GM18511 (cell line): ENCODE measurements at regions not wholly inside any gene's neighbourhood (a gene's known extent, or its start where the extent isn't known, plus 50 kb on each side); places are given as distances from the start of the nearest gene placed in this dataset.

Experiments
- ATAC-seq: cut with Tn5 transposase; IDR thresholded peaks from one replicate; pipeline ENCODE4 v1.9.1; 2021; ENCODE audit warnings: mild to moderate bottlenecking, moderate library complexity; ENCODE audit not compliant: unreplicated experiment

- ATAC-seq = no peak
Measured at GRCh38 chr4:58561170-58561569, 1451.0 kb upstream of the IGFBP7 start.

- no peak for ATAC-seq
Measured at GRCh38 chr4:58560736-58561135, 1450.6 kb upstream of the IGFBP7 start.

- ATAC-seq = no peak
Measured at GRCh38 chr4:58553679-58554078, 1443.5 kb upstream of the IGFBP7 start.

- no peak for ATAC-seq
Measured at GRCh38 chr4:58553031-58553430, 1442.8 kb upstream of the IGFBP7 start.

GRCh38 chr4:58551676-58552075, 1441.5 kb upstream of the IGFBP7 start:
- no peak for ATAC-seq

- ATAC-seq = no peak
Measured at GRCh38 chr4:58543465-58543864, 1433.3 kb upstream of the IGFBP7 start.

GRCh38 chr4:58541926-58542325, 1431.7 kb upstream of the IGFBP7 start:
- no peak for ATAC-seq

GRCh38 chr4:58522765-58523382, 1412.7 kb upstream of the IGFBP7 start:
- ATAC-seq = no peak

GRCh38 chr4:58515226-58515625, 1405.0 kb upstream of the IGFBP7 start:
- no peak for ATAC-seq

- no peak for ATAC-seq
Measured at GRCh38 chr4:58514299-58514698, 1404.1 kb upstream of the IGFBP7 start.

- ATAC-seq = no peak
Measured at GRCh38 chr4:58510652-58511051, 1400.5 kb upstream of the IGFBP7 start.

GRCh38 chr4:58507079-58507478, 1396.9 kb upstream of the IGFBP7 start:
- ATAC-seq = no peak

- no peak for ATAC-seq
Measured at GRCh38 chr4:58502839-58503238, 1392.7 kb upstream of the IGFBP7 start.

GRCh38 chr4:58499182-58499581, 1389.0 kb upstream of the IGFBP7 start:
- ATAC-seq = no peak

GRCh38 chr4:58491620-58492019, 1381.4 kb upstream of the IGFBP7 start:
- no peak for ATAC-seq

GRCh38 chr4:58477950-58478349, 1367.8 kb upstream of the IGFBP7 start:
- no peak for ATAC-seq

- no peak for ATAC-seq
Measured at GRCh38 chr4:58477513-58477912, 1367.3 kb upstream of the IGFBP7 start.

GRCh38 chr4:58475097-58475496, 1364.9 kb upstream of the IGFBP7 start:
- no peak for ATAC-seq

GRCh38 chr4:58465031-58465430, 1354.8 kb upstream of the IGFBP7 start:
- no peak for ATAC-seq

GRCh38 chr4:58456727-58457384, 1346.7 kb upstream of the IGFBP7 start:
- ATAC-seq = no peak

GRCh38 chr4:58453956-58454355, 1343.8 kb upstream of the IGFBP7 start:
- peak; percentile 67 for ATAC-seq

GRCh38 chr4:58451707-58452106, 1341.5 kb upstream of the IGFBP7 start:
- no peak for ATAC-seq

- ATAC-seq = no peak
Measured at GRCh38 chr4:58435871-58436270, 1325.7 kb upstream of the IGFBP7 start.
